KG1 (cell line): ENCODE measurements at regions not wholly inside any gene's neighbourhood (a gene's known extent, or its start where the extent isn't known, plus 50 kb on each side); places are given as distances from the start of the nearest gene placed in this dataset.

Experiments used
- DNase-seq: peaks from one replicate; lab custom pipeline; 2025; lab: John Stamatoyannopoulos, UW

DNA sequence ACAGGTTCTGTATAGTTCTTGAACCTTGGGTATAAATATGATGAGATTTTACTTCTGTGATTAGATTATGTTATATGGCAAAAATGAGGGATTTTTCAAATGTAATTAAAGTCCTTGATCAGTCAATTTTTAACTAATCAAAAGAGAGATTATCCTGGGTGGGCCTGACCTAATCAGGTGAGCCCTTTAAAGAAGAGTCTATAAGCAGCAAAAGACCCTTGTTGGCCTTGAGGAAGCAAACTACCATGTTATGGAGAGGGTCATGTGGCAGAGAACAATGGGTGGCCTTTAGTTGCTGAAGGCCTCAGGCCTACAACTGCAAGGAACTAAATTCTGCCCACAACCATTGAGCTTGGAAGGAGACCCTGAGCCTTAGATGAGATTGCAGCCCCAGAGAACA, 102.5 kb upstream of the RIPOR2 start:
- DNase-seq: no peak

DNA sequence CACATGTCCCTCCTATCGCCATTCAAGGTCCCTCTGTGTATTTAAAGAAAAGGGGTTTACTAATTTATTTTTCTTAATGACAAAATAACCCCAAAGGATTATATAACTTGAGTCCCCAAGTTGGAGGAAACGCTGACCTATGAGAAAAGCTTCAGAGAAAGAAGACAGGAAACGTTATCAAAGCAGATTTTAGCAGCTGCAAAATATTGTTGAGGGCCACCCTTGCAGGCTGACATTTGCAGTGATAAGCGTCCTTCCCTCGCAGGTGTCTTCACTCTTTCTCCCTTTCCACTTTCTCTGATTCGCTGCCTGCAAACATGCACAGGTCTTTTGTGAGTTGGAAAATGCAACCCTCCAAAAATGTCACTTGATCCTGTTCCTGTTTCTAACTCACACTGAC, 103.2 kb upstream of the RIPOR2 start:
- DNase-seq: no peak

GRCh38 chr6:25041485-25042035, 105.8 kb upstream of the RIPOR2 start:
- no peak for DNase-seq

DNA sequence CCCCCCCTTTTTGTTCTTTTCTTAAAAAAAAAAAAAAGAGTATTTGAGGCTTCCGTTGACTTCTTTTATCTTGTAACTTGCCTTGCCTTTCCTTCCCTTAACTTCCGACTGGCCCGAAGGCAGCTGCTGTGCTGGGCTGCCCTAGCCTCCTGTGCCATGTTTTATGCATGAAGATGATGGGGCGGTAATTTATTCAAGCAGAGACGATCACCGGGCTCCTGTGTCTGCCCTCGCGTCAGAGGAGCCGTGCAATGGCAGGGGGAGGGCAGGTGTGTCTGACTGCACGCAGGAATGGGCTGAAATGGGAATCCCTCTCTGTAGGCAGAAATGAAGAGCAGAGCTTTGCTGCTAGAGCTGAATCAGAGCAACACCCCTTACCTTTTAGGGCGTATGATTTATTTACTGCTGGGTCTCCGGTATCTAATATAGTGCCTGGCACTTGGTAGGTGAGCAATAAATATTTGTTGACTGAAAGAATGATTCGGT, 106.3 kb upstream of the RIPOR2 start:
- DNase-seq: peak; percentile 53

GRCh38 chr6:25042536-25042935, 106.8 kb upstream of the RIPOR2 start:
- DNase-seq: no peak

GRCh38 chr6:25042984-25043725, 107.4 kb upstream of the RIPOR2 start:
- peak; percentile 54 for DNase-seq

- no peak for DNase-seq
Measured at GRCh38 chr6:25043892-25044291, 108.1 kb upstream of the RIPOR2 start.

GRCh38 chr6:25046942-25047341, 111.2 kb upstream of the RIPOR2 start:
- no peak for DNase-seq

DNA sequence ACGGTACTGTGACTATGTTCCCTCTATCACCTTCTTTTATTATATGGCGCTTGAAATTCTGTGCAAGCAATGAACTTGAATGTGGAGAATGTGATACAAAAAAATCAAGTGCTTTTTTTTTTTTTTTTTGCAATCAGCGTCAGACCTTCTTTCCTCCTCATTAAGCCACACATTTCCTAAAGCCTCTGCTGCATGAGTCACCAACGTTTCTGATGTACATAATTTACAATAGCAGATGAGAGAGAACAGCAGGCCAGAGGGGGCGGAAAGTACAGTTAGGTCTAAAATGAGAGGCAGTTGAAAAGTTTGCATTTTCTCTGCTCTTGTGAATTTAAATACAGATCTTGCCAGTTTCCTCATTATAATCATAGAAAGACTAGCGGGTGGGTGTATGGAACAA, 114.6 kb upstream of the RIPOR2 start:
- peak; percentile 86 for DNase-seq

GRCh38 chr6:25051083-25051482, 115.3 kb upstream of the RIPOR2 start:
- DNase-seq: no peak

DNA sequence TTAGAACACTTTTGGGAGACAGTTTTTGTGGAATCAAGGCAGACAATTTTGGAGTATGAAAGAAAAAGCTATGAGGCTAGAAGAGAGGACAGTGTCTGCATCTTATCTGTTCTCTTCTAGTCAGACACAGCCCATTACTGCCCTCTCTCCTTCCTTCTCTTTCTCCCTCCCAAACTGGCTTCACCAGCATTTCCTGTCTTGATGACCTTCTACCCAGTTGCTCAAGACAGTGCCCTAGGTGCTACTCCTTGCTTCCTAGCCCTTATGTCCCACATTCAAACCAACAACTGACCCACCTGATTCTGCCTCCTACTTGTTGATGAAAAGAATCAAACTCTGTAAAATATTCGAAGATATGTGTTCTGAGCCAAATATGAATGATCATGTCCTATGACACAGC, 116.4 kb upstream of the RIPOR2 start:
- no peak for DNase-seq

- no peak for DNase-seq
Measured at GRCh38 chr6:25053875-25054371, 118.2 kb upstream of the RIPOR2 start.

DNA sequence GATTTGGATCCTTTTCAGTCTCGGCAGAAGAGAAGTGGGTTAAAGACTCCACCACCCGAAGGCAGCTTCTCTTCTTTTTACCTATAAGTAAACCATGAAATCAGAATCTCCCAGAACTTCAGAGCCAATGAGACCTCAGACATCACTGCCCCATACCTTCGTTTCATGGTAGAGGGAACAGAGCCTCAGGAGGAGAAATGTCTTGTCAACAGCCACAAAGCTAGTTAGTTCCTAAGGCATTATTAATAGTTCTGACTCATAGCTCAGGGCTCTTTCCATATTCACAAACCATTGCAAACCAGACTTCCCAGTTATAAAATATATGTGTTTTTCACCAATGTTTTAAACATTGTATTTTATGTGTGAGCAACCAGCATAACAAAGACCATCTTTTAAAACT, 118.7 kb upstream of the RIPOR2 start:
- DNase-seq: no peak

DNA sequence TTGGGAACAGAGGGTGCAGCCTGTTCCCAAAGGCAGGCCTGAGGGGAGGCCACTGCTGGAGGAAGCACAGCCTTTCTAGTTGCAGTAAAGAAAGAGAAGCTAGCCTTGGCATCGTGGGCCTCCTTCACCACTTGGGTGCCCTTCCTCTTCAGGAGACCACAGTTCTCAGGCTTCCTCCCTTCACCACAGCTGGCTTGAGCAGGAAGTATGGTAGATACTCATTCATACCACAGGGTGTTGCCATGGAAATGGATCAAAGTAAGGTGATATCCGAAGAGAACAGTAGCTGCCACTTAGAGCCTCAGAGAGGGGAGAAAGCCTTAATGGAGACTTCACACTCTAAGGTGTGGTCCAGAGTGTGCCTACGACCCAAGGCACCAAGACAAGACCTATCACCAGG, 120.4 kb upstream of the RIPOR2 start:
- peak; percentile 89 for DNase-seq

- DNase-seq: no peak
Measured at GRCh38 chr6:25057111-25057905, 121.5 kb upstream of the RIPOR2 start.

GRCh38 chr6:25058441-25058840, 122.7 kb upstream of the RIPOR2 start:
- no peak for DNase-seq

DNA sequence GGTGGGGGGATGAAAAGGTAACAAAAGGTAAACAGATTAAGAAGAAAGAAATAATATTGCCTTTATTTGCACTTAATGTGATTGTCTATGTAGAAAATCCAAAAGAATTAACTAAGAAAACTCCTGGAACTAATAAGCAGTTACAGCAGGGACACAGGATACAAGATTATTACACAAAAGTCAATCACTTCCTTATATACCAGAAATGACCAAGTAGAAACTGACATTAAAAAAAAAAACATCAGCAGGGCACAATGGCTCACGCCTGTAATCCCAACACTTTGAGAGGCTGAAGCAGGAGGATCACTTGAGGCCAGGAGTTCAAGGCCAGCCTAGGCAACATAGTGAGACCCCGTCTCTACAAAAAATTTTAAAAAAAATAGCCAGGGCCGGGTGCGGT, 123.2 kb upstream of the RIPOR2 start:
- DNase-seq: no peak

DNA sequence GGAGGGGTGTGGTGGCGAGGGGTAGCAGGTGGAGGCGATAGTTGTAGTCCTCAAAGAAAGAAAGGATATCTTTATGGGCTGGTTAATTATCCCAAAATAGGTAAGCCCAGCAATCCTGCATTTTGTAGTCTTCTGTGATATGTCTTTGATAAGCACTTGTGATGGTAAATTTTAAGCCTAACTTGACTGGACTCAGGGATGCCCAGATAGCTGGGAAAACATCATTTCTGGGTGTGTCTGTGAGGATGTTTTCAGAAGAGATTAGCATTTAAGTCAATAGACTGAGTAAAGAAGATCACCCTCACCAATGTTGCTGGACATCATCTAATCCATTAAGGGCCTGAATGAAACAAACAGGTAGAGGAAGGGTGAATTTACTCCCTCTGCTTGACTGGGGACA, 124.8 kb upstream of the RIPOR2 start:
- DNase-seq: no peak

DNA sequence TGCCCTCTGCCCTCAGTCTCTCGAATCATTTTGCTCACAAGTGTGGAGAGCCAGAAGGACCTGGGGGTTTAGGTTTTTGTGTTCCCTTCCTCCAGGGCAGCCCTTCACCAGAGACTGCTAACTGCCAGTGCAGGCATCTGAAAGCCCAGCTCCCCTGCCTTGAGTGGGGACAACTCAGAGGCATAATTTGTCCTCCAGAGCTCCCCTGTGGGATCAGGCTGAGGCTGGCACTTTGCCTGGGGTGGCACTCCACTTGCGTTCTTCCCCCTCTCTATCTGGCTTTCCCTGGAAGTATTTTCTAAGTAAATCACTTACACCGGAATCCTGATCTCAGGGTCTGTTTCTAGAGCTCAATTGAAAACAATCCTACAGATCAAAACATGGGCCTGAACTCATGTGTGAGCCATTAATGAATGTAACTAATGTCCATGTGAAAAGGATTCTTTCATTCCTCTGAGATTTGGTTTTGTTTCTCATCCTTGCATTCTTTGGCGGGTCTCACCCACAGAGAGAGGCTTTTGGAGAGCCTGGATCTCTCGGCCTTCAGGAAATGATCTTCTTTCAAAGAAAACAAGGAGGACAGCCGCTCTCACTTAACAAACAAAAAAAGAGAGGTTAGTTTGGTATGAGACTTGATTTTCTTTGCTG, 125.7 kb upstream of the RIPOR2 start:
- DNase-seq: no peak

GRCh38 chr6:25062070-25062811, 126.5 kb upstream of the RIPOR2 start:
- no peak for DNase-seq

DNA sequence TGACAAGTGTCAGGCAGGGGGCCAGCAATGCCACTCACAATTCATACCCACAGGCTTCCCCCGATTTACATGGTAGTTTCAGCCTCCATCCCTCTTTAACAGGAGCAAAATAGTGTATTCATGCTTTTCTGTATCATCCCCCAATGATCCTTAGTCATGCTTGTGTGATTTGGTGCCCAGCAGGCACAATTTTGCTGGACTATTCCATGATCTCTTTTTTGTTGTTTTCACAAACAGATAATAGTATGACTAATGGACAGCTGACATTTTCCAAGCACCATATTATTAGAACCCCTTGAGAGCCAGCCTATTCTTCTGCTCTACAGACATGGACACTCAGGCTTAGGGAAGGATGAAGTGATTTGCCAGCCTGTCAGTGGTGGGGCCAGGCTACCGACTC, 128.2 kb upstream of the RIPOR2 start:
- DNase-seq: no peak

GRCh38 chr6:25065666-25066065, 129.9 kb upstream of the RIPOR2 start:
- DNase-seq: no peak
